Kidney (tissue), 13 donors: ENCODE measurements at regions not wholly inside any gene's neighbourhood (a gene's known extent, or its start where the extent isn't known, plus 50 kb on each side); places are given as distances from the start of the nearest gene placed in this dataset.

Experiments used
- DNase-seq, 5 donors: peaks; one replicate each; pipeline ENCODE4 v3.0.0-alpha.2; 2013 to 2020
- FAIRE-seq: peaks from 2 replicates; lab custom pipeline; 2012; peaks lifted over from hg19 to GRCh38; lab: Jason Lieb, UNC
- H3K27ac ChIP-seq, 2 donors: one replicate each; pipeline ENCODE4 v1.7.0; 2013; ENCODE audit warnings: low read depth in 2 of 2, low read length in 2 of 2, inconsistent platforms in 1 of 2
- H3K27me3 ChIP-seq: one replicate; pipeline ENCODE4 v1.7.1; 2013; ENCODE audit warnings: low read length, inconsistent platforms; ENCODE audit not compliant: control insufficient read depth, insufficient read depth
- H3K36me3 ChIP-seq, 3 donors: one replicate each; pipeline versions ENCODE4 v1.7.0 to v1.7.1; 2013; ENCODE audit warnings: low read length in 3 of 3, control low read depth in 1 of 3, inconsistent platforms in 1 of 3; ENCODE audit not compliant: insufficient read depth in 3 of 3, control insufficient read depth in 2 of 3
- H3K4me1 ChIP-seq, 3 donors: one replicate each; pipeline versions ENCODE4 v1.7.0 to v1.7.1; 2013; ENCODE audit warnings: low read length in 3 of 3, inconsistent platforms in 1 of 3, low read depth in 1 of 3; ENCODE audit not compliant: control insufficient read depth in 2 of 3, insufficient read depth in 2 of 3
- H3K4me3 ChIP-seq, 3 donors: one replicate each; pipeline versions ENCODE4 v1.7.0 to v1.8.1; 2013; ENCODE audit warnings: low read length in 3 of 3, control low read depth in 1 of 3, inconsistent platforms in 1 of 3
- H3K9ac ChIP-seq, 3 donors: one replicate each; pipeline versions ENCODE4 v1.7.0 to v1.7.1; 2013; ENCODE audit warnings: low read length in 3 of 3, control low read depth in 1 of 3, inconsistent platforms in 1 of 3
- H3K9me3 ChIP-seq, 3 donors: one replicate each; pipeline versions ENCODE4 v1.7.0 to v1.7.1; 2013; ENCODE audit warnings: low read length in 3 of 3, control low read depth in 1 of 3, inconsistent platforms in 1 of 3; ENCODE audit not compliant: control insufficient read depth in 2 of 3, insufficient read depth in 1 of 3
- CTCF ChIP-seq: IDR thresholded peaks from 3 replicates; pipeline ENCODE4 v1.5.1; 2012; ENCODE audit warnings: mild to moderate bottlenecking, moderate library complexity, borderline replicate concordance; ENCODE audit not compliant: insufficient read depth; ENCODE audit errors: extremely low read depth
- intact Hi-C: fragments of 100-400 bp; cut with DNase I; formaldehyde crosslinking; loops from one replicate; pipeline ENCODE4 v1.11.1; 2022
- donor health status: control.
- donor health status: control.
- donor health status: control.
- donor health status: control.
- donor health status: control.
- donor health status: DM: yes; HTN: yes; CAD: no.
- donor health status: Normal renal cell carcinoma (clear cell type).

- no peak for TF ChIP-seq CTCF
- no peaks in the 10 kb centered on the region for H3K9me3 ChIP-seq
- H3K4me3 ChIP-seq = no peak overlapping the region
- H3K27ac ChIP-seq = no peak overlapping the region
- no peaks in the 10 kb centered on the region for H3K27me3 ChIP-seq
- no peaks in the 10 kb centered on the region for H3K4me1 ChIP-seq
- peak in 1 of 5 donors; percentile 41 for DNase-seq
- no peak overlapping the region for H3K9ac ChIP-seq
- FAIRE-seq = no peak
- intact Hi-C loops = no loop called here
- H3K36me3 ChIP-seq = no peaks in the 10 kb centered on the region
Measured at GRCh38 chr22:48821727-48822126, 1005.9 kb downstream of the BRD1 start.

GRCh38 chr22:48821346-48821690 is 1006.4 kb downstream of the BRD1 start:
- Histone ChIP-seq H3K27me3 (no peaks in the 10 kb centered on the region), H3K9ac (no peak overlapping the region), H3K27ac (no peak overlapping the region), H3K4me3 (no peak overlapping the region), H3K4me1 (no peaks in the 10 kb centered on the region), H3K9me3 (no peaks in the 10 kb centered on the region), H3K36me3 (no peaks in the 10 kb centered on the region)
- intact Hi-C loops = no loop called here
- DNase-seq (peak in 1 of 5 donors; percentile 56), FAIRE-seq (no peak)
- TF ChIP-seq CTCF = no peak

- no peak for FAIRE-seq
- H3K27me3 ChIP-seq = no peaks in the 10 kb centered on the region
Measured at GRCh38 chr22:48820481-48821345, 1007.0 kb downstream of the BRD1 start.

More at GRCh38 chr22:48820481-48821345, 1007.0 kb downstream of the BRD1 start:
- no peak overlapping the region for H3K4me3 ChIP-seq
- DNase-seq = peak in 1 of 5 donors; percentile 51
- H3K9ac ChIP-seq = no peak overlapping the region
- intact Hi-C loops = no loop called here
- H3K4me1 ChIP-seq = no peaks in the 10 kb centered on the region
- no peak for TF ChIP-seq CTCF
- no peaks in the 10 kb centered on the region for H3K36me3 ChIP-seq
- H3K27ac ChIP-seq = no peak overlapping the region
- H3K9me3 ChIP-seq = no peaks in the 10 kb centered on the region
